ENCODE measurements at regions not wholly inside any gene's neighbourhood (a gene's known extent, or its start where the extent isn't known, plus 50 kb on each side); places are given as distances from the start of the nearest gene placed in this dataset.

DNA sequence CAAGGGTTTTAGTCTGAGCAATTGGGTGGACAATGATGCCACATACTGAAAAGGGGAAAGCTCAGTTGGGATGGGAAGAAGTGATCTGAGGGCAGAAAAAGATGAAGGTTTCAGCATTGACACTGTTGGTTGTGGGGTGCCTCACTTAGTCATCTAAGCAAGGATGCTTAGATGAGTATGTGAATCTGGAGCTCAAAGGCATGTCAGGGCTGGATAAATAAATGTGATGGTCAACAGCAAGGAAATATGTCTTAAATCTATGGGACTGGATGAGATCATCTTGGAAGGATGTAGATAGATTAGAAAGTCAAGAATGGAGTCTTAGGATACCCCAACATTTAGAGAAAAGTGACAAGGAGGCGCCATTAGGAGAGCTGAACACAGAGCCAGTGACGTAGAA is 114.6 kb downstream of the ZBTB18 start:
- no peak for TF ChIP-seq CTCF (IDR thresholded peaks at IDR 0.05)
- peaks cover 0 to 2% (median 0%) of the 10 kb centered on the region in 3 donors for H3K27me3 ChIP-seq (ENCODE audit: insufficient read depth in 3 of 3, low read length in 2 of 3)
- H3K27ac ChIP-seq, result no peak overlapping the region
- ATAC-seq, result no peak
- no peaks in the 10 kb centered on the region for H3K36me3 ChIP-seq (ENCODE audit: insufficient read depth in 1 of 2, low read depth in 1 of 2)
- DNase-seq, result no peak
- intact Hi-C loops (cut with DNase I), result no loop called here
- peaks cover 18% of the 10 kb centered on the region for H3K4me1 ChIP-seq
- no peaks in the 10 kb centered on the region for H3K9me3 ChIP-seq
- WGBS, 3 donors, result 87 to 100% (median 96%) methylated on average over 2 of the region's 2 CpGs
- H3K4me3 ChIP-seq, result no peak overlapping the region

GRCh38 chr1:244171241-244171985 is 120.3 kb downstream of the ZBTB18 start:
- TF ChIP-seq CTCF (IDR thresholded peaks at IDR 0.05), result no peak
- DNase-seq, result no peak
- H3K36me3 ChIP-seq (ENCODE audit: insufficient read depth in 1 of 2, low read depth in 1 of 2), result no peaks in the 10 kb centered on the region
- peak in 3 of 4 donors; percentile 66 to 84 (median 80) for ATAC-seq
- no peaks in the 10 kb centered on the region for H3K27me3 ChIP-seq (ENCODE audit: insufficient read depth in 3 of 3, low read length in 2 of 3)
- H3K4me3 ChIP-seq, result no peak overlapping the region
- H3K9me3 ChIP-seq, result no peaks in the 10 kb centered on the region
- intact Hi-C loops (cut with DNase I), result no loop called here
- H3K4me1 ChIP-seq, result peaks cover 26% of the 10 kb centered on the region
- 25 to 30% (median 26%) methylated on average over 7 of the region's 7 CpGs for WGBS, 3 donors
- peak overlapping the region; percentile 69 for H3K27ac ChIP-seq

- 85 to 88% (median 86%) methylated on average over 4 of the region's 4 CpGs for WGBS, 3 donors
- intact Hi-C loops (cut with DNase I), result no loop called here
- Histone ChIP-seq H3K4me3 (no peak overlapping the region), H3K4me1 (peaks cover 26% of the 10 kb centered on the region), H3K36me3 (ENCODE audit: insufficient read depth in 1 of 2, low read depth in 1 of 2) (no peaks in the 10 kb centered on the region), H3K9me3 (no peaks in the 10 kb centered on the region), H3K27ac (no peak overlapping the region), H3K27me3 (ENCODE audit: insufficient read depth in 3 of 3, low read length in 2 of 3) (no peaks in the 10 kb centered on the region)
- DNase-seq (no peak), ATAC-seq (no peak)
- TF ChIP-seq CTCF (IDR thresholded peaks at IDR 0.05), result no peak
Observed at GRCh38 chr1:244173240-244173639, 122.2 kb downstream of the ZBTB18 start.

GRCh38 chr1:244173769-244174168 is 122.7 kb downstream of the ZBTB18 start:
- no peak for DNase-seq
- H3K36me3 ChIP-seq (ENCODE audit: insufficient read depth in 1 of 2, low read depth in 1 of 2), result no peaks in the 10 kb centered on the region
- 15 to 28% (median 20%) methylated on average over 6 of the region's 6 CpGs for WGBS, 3 donors
- H3K27me3 ChIP-seq (ENCODE audit: insufficient read depth in 3 of 3, low read length in 2 of 3), result no peaks in the 10 kb centered on the region
- H3K27ac ChIP-seq, result no peak overlapping the region
- H3K4me3 ChIP-seq, result no peak overlapping the region
- H3K9me3 ChIP-seq, result no peaks in the 10 kb centered on the region
- intact Hi-C loops (cut with DNase I), result no loop called here
- H3K4me1 ChIP-seq, result peaks cover 26% of the 10 kb centered on the region
- no peak for ATAC-seq
- no peak for TF ChIP-seq CTCF (IDR thresholded peaks at IDR 0.05)
